ENCODE measurements at regions not wholly inside any gene's neighbourhood (a gene's known extent, or its start where the extent isn't known, plus 50 kb on each side); places are given as distances from the start of the nearest gene placed in this dataset.

DNA sequence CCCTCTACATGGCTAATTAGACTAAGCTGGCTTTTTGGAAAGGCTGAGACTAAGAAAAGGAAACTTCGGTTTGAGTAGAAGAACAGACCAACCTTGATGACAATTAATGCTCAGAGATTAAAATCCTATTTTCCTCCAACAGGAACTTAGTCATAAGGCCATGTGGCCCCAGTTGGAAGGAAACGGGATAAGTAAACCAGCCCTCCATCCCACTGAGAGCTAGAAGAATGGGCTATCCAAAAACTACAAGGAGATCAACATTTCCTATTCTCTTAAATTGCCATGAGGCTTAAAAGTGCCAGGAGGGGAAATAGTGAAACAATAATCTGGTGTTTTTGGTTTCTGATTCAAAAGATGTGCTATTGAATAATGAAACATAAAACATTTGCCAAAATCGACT is 216.6 kb downstream of the PAX3 start:
- intact Hi-C loops (cut with DNase I): no loop called here
- H3K27ac ChIP-seq: no peak overlapping the region
- H3K36me3 ChIP-seq: no peaks in the 10 kb centered on the region
- TF ChIP-seq CTCF (IDR thresholded peaks at IDR 0.05): no peak
- TF ChIP-seq POLR2A (IDR thresholded peaks at IDR 0.05): no peak
- no peaks in the 10 kb centered on the region for H3K4me1 ChIP-seq
- ATAC-seq (no peak), DNase-seq (no peak)
- 40 to 56% (median 48%) methylated on average over 3 of the region's 3 CpGs for WGBS, 4 donors
- H3K27me3 ChIP-seq: peaks cover 0 to 17% (median 0%) of the 10 kb centered on the region in 9 donors
- no peak overlapping the region for H3K4me3 ChIP-seq
- peaks cover 0 to 5% (median 0%) of the 10 kb centered on the region in 12 donors for H3K9me3 ChIP-seq

DNA sequence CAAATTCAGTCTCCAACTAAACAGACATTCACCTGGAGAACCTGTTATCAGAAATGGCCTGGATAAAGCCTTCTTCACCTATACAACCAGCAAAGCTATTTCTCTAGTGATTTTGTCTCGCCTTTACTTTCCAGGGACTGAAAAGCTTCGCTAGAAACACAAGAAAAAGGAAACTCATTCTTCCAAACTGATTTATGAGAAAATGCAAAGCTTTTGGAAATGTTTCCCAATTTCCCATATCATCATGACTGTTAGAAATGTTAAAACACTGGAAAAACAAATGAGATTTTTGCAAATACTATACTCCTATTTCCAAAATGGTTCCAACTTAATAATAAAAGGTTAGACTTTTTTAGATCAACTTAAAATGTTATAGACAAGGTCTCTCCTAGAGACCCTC is 218.7 kb downstream of the PAX3 start:
- no peak for DNase-seq
- ATAC-seq: no peak
- 81 to 86% (median 82%) methylated on average over 2 of the region's 2 CpGs for WGBS, 4 donors
- H3K27me3 ChIP-seq: peaks cover 0 to 26% (median 0%) of the 10 kb centered on the region in 9 donors
- no peak overlapping the region for H3K4me3 ChIP-seq
- no peaks in the 10 kb centered on the region for H3K9me3 ChIP-seq
- no peak for TF ChIP-seq CTCF (IDR thresholded peaks at IDR 0.05)
- no peak for TF ChIP-seq POLR2A (IDR thresholded peaks at IDR 0.05)
- no peaks in the 10 kb centered on the region for H3K4me1 ChIP-seq
- H3K27ac ChIP-seq: no peak overlapping the region
- H3K36me3 ChIP-seq: no peaks in the 10 kb centered on the region
- intact Hi-C loops (cut with DNase I): no loop called here

GRCh38 chr2:222076973-222077690 is 221.7 kb downstream of the PAX3 start:
- no peak overlapping the region for H3K27ac ChIP-seq
- WGBS, 4 donors: 74 to 84% (median 82%) methylated on average over 7 of the region's 7 CpGs

GRCh38 chr2:222074674-222075073 is 224.1 kb downstream of the PAX3 start:
- Histone ChIP-seq H3K9me3 (no peaks in the 10 kb centered on the region), H3K4me1 (no peaks in the 10 kb centered on the region), H3K36me3 (no peaks in the 10 kb centered on the region), H3K27me3 (peaks cover 0 to 38% (median 4%) of the 10 kb centered on the region in 9 donors), H3K27ac (no peak overlapping the region), H3K4me3 (no peak overlapping the region)
- ATAC-seq (no peak), DNase-seq (no peak)
- intact Hi-C loops (cut with DNase I): no loop called here
- WGBS, 4 donors: 18 to 43% (median 24%) methylated on average over 2 of the region's 2 CpGs
- TF ChIP-seq CTCF (IDR thresholded peaks at IDR 0.05) (no peak), POLR2A (IDR thresholded peaks at IDR 0.05) (no peak)

More at GRCh38 chr2:222076973-222077690, 221.7 kb downstream of the PAX3 start:
- Histone ChIP-seq H3K9me3 (no peaks in the 10 kb centered on the region), H3K36me3 (no peaks in the 10 kb centered on the region), H3K4me1 (no peaks in the 10 kb centered on the region), H3K27me3 (peaks cover 0 to 33% (median 3%) of the 10 kb centered on the region in 9 donors), H3K4me3 (no peak overlapping the region)
- intact Hi-C loops (cut with DNase I): no loop called here
- ATAC-seq (no peak), DNase-seq (no peak)
- no peak for TF ChIP-seq CTCF (IDR thresholded peaks at IDR 0.05)
- TF ChIP-seq POLR2A (IDR thresholded peaks at IDR 0.05): no peak
